HFFc6 (cell line): ENCODE measurements at regions not wholly inside any gene's neighbourhood (a gene's known extent, or its start where the extent isn't known, plus 50 kb on each side); places are given as distances from the start of the nearest gene placed in this dataset.

Experiments used
- DNase-seq: peaks from one replicate; pipeline ENCODE4 v3.0.0-alpha.2; 2018
- H3K27ac Mint-ChIP-seq: 2 replicates; pipeline ENCODE4 v1.8.0; 2020; ENCODE audit warnings: mild to moderate bottlenecking, mixed read lengths
- H3K27me3 Mint-ChIP-seq: 2 replicates; pipeline ENCODE4 v1.8.0; 2021; ENCODE audit warnings: mild to moderate bottlenecking, moderate library complexity, mixed read lengths; ENCODE audit not compliant: insufficient read depth
- H3K36me3 Mint-ChIP-seq: 2 replicates; pipeline ENCODE4 v1.8.0; 2021; ENCODE audit warnings: low read depth, mixed read lengths
- H3K4me1 Mint-ChIP-seq: 2 replicates; pipeline ENCODE4 v1.8.0; 2020; ENCODE audit warnings: low read depth, mixed read lengths
- H3K4me3 Mint-ChIP-seq: 2 replicates; pipeline ENCODE4 v1.8.0; 2020; ENCODE audit warnings: mild to moderate bottlenecking, moderate library complexity, mixed read lengths
- H3K9me3 Mint-ChIP-seq: 2 replicates; pipeline ENCODE4 v1.8.0; 2020; ENCODE audit warnings: mild to moderate bottlenecking, mixed read lengths
- CTCF ChIP-seq: fragments of 200-600 bp; sonication (generic); IDR thresholded peaks from 2 replicates; pipeline ENCODE4 v1.5.0; 2021; ENCODE audit warnings: antibody characterized with exemption, mild to moderate bottlenecking

- no peaks in the 10 kb centered on the region for H3K9me3 Mint-ChIP-seq
- no peak for DNase-seq
- H3K4me3 Mint-ChIP-seq, result no peak overlapping the region
- no peak overlapping the region for H3K27ac Mint-ChIP-seq
- TF ChIP-seq CTCF, result no peak
- no peaks in the 10 kb centered on the region for H3K4me1 Mint-ChIP-seq
- H3K36me3 Mint-ChIP-seq, result no peaks in the 10 kb centered on the region
- no peaks in the 10 kb centered on the region; the same call in none of the 2 replicates for H3K27me3 Mint-ChIP-seq
Measured at GRCh38 chr15:59945036-59945435, 59.1 kb upstream of the FOXB1 start.

DNA sequence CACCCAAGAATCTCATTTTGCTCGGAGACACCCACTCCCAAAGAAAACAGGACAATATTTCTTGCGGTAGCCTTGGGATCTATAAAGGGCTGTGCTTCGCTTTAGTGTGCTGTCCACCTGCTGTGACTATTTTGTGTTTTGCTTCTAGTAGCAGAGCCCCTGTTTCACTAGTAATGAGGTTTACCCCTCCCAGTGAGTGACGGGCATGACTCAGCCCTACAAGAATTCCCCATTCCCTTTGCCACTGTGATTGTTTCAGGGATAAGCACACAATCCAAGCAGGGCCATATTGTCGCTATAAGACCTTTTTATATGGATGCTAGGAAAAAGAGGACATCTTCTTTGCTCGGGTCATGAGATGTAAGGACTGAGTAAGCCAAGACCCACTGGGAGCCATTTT is 62.5 kb upstream of the FOXB1 start:
- no peak for TF ChIP-seq CTCF
- DNase-seq, result no peak
- Mint-ChIP-seq H3K4me3 (no peak overlapping the region), H3K27me3 (peaks cover 3% of the 10 kb centered on the region), H3K27ac (no peak overlapping the region), H3K36me3 (no peaks in the 10 kb centered on the region), H3K9me3 (no peaks in the 10 kb centered on the region), H3K4me1 (no peaks in the 10 kb centered on the region)

GRCh38 chr15:59940928-59941327 is 63.2 kb upstream of the FOXB1 start:
- no peak overlapping the region for H3K27ac Mint-ChIP-seq
- no peak for TF ChIP-seq CTCF
- H3K27me3 Mint-ChIP-seq, result peaks cover 3% of the 10 kb centered on the region
- no peaks in the 10 kb centered on the region for H3K9me3 Mint-ChIP-seq
- H3K4me3 Mint-ChIP-seq, result no peak overlapping the region
- H3K36me3 Mint-ChIP-seq, result no peaks in the 10 kb centered on the region
- H3K4me1 Mint-ChIP-seq, result no peaks in the 10 kb centered on the region
- no peak for DNase-seq

DNA sequence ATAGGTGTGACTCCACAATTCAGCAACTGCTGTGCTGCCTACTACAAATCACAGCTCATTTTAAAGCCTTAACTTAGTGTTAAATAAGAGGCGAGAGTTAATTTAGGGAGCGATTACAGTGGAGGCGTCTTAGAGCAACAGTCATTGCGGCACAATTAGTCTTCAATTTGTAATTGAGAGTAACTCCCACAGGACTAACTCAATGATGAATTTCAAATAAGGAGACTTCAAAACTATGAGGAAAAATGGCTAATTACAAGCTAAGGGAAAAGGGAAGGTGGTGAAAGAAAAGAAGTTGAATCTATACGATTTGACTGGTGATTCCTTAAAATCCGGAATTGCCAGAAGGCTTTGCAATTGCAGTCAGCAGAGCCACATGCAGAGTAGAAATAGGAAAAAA is 63.7 kb upstream of the FOXB1 start:
- Mint-ChIP-seq H3K27me3 (peaks cover 3% of the 10 kb centered on the region), H3K4me1 (no peaks in the 10 kb centered on the region), H3K36me3 (no peaks in the 10 kb centered on the region), H3K27ac (no peak overlapping the region), H3K9me3 (no peaks in the 10 kb centered on the region), H3K4me3 (no peak overlapping the region)
- no peak for DNase-seq
- TF ChIP-seq CTCF, result no peak

GRCh38 chr15:59936741-59937140 is 67.4 kb upstream of the FOXB1 start:
- Mint-ChIP-seq H3K27ac (no peak overlapping the region), H3K36me3 (no peaks in the 10 kb centered on the region), H3K27me3 (peaks cover 3% of the 10 kb centered on the region), H3K9me3 (no peaks in the 10 kb centered on the region), H3K4me1 (no peaks in the 10 kb centered on the region), H3K4me3 (no peak overlapping the region)
- DNase-seq, result no peak
- no peak for TF ChIP-seq CTCF

DNA sequence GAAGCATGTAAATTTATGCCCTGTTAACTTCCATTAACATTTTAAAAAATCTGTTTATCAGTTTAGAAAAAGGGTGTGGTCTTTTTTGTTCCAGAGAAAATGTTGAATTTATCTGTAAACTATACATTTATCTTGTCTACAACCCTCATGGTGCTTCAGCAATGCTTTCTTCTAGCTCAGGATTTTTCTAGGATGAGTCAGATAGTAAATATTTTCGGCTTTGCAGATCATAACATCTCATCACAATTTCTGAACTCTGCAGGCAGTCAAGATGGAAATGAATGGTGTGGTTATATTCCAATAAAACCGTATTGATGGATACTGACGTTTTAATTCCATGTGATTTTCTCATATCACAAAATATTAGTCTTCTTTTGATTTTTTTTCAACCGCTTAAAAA is 70.5 kb upstream of the FOXB1 start:
- Mint-ChIP-seq H3K4me1 (no peaks in the 10 kb centered on the region), H3K36me3 (no peaks in the 10 kb centered on the region), H3K27ac (no peak overlapping the region), H3K4me3 (no peak overlapping the region), H3K9me3 (no peaks in the 10 kb centered on the region), H3K27me3 (no peaks in the 10 kb centered on the region; the same call in none of the 2 replicates)
- DNase-seq, result no peak
- TF ChIP-seq CTCF, result no peak
